Psoas muscle (tissue), 7 donors: ENCODE measurements at regions not wholly inside any gene's neighbourhood (a gene's known extent, or its start where the extent isn't known, plus 50 kb on each side); places are given as distances from the start of the nearest gene placed in this dataset.

Experiments
- ATAC-seq, 4 donors: fragments of 200-7000 bp; cut with Tn5 transposase; one replicate each; pipeline ENCODE4 v1.9.1; 2020; ENCODE audit warnings: moderate library complexity in 3 of 4, mild to moderate bottlenecking in 2 of 4
- DNase-seq, 2 donors: peaks; one replicate each; pipeline ENCODE4 v3.0.0-alpha.2; 2020
- H3K27ac ChIP-seq: fragments of 200-600 bp; one replicate; pipeline ENCODE4 v1.8.0; 2022
- H3K27me3 ChIP-seq, 3 donors: fragments of 200-600 bp in 1 of 3; one replicate each; pipeline versions ENCODE4 v1.6.1 to v1.8.0; 2013 to 2022; ENCODE audit warnings: low read length in 2 of 3, mild to moderate bottlenecking in 2 of 3, moderate library complexity in 1 of 3; ENCODE audit not compliant: insufficient read depth in 3 of 3
- H3K36me3 ChIP-seq, 2 donors: fragments of 200-600 bp in 1 of 2; one replicate each; pipeline versions ENCODE4 v1.6.1 to v1.8.0; 2013 to 2022; ENCODE audit warnings: low read depth in 1 of 2, mild to moderate bottlenecking in 1 of 2, moderate library complexity in 1 of 2; ENCODE audit not compliant: insufficient read depth in 1 of 2
- H3K4me1 ChIP-seq: fragments of 200-600 bp; one replicate; pipeline ENCODE4 v1.8.0; 2022
- H3K4me3 ChIP-seq: fragments of 200-600 bp; one replicate; pipeline ENCODE4 v1.8.0; 2022; ENCODE audit warnings: mild to moderate bottlenecking
- H3K9me3 ChIP-seq: fragments of 200-600 bp; one replicate; pipeline ENCODE4 v1.8.0; 2022
- CTCF ChIP-seq: fragments of 200-600 bp; IDR thresholded peaks from one replicate; pipeline ENCODE4 v1.8.0; 2022; ENCODE audit warnings: antibody characterized with exemption
- WGBS, 3 donors: extraction: QIAGEN DNeasy Blood & Tissue Kit; methylation state at CpG; one replicate each; pipeline versions ENCODE4 v1.1.6 to v1.1.7; 2013; 5-methylcytosine and 5-hydroxymethylcytosine counted together
- intact Hi-C, 2 donors: fragments of 100-400 bp; cut with DNase I; formaldehyde crosslinking; loops; one replicate each; pipeline versions ENCODE4 v1.11.0 to v1.14.2; 2022
- donor health status: healthy with polysubstance abuse.
- donor health status: DM: no; HTN: no; CAD: no; lungs with moderate emphysema.
- donor health status: Bipolar disorder and iron deficiency.
- donor health status: healthy.
- donor health status: DM: yes; HTN: yes; CAD: no.
- donor health status: DM: no; HTN: no; CAD: no.
- donor health status: DM: yes; HTN: yes; CAD: no.

- H3K36me3 ChIP-seq: no peaks in the 10 kb centered on the region
- no peak for ATAC-seq
- no peak overlapping the region for H3K27ac ChIP-seq
- no peaks in the 10 kb centered on the region for H3K27me3 ChIP-seq
- no peak for TF ChIP-seq CTCF
- no peaks in the 10 kb centered on the region for H3K4me1 ChIP-seq
- no peaks in the 10 kb centered on the region for H3K9me3 ChIP-seq
- no peak for DNase-seq
- 84 to 89% (median 86%) methylated on average over 13 of the region's 13 CpGs for WGBS, 3 donors
- H3K4me3 ChIP-seq: no peak overlapping the region
- intact Hi-C loops: no loop called here
Observed at GRCh38 chr13:21831654-21832324, 160.9 kb downstream of the FGF9 start.

- DNase-seq (no peak), ATAC-seq (no peak)
- WGBS, 3 donors: 27 to 59% (median 32%) methylated on average over 9 of the region's 9 CpGs
- Histone ChIP-seq H3K27ac (no peak overlapping the region), H3K4me3 (no peak overlapping the region), H3K4me1 (no peaks in the 10 kb centered on the region), H3K9me3 (no peaks in the 10 kb centered on the region), H3K27me3 (no peaks in the 10 kb centered on the region), H3K36me3 (no peaks in the 10 kb centered on the region)
- intact Hi-C loops: no loop called here
- TF ChIP-seq CTCF: no peak
Observed at GRCh38 chr13:21833921-21834320, 163.0 kb downstream of the FGF9 start.

GRCh38 chr13:21834521-21834920 lies 163.6 kb downstream of the FGF9 start:
- Histone ChIP-seq H3K9me3 (no peaks in the 10 kb centered on the region), H3K27me3 (no peaks in the 10 kb centered on the region), H3K27ac (no peak overlapping the region), H3K4me3 (no peak overlapping the region), H3K36me3 (no peaks in the 10 kb centered on the region), H3K4me1 (no peaks in the 10 kb centered on the region)
- intact Hi-C loops: no loop called here
- no peak for DNase-seq
- ATAC-seq: no peak
- WGBS, 3 donors: 52 to 71% (median 58%) methylated on average over 6 of the region's 6 CpGs
- no peak for TF ChIP-seq CTCF

GRCh38 chr13:21837288-21837687 lies 166.4 kb downstream of the FGF9 start:
- intact Hi-C loops: no loop called here
- Histone ChIP-seq H3K9me3 (no peaks in the 10 kb centered on the region), H3K4me1 (no peaks in the 10 kb centered on the region), H3K4me3 (no peak overlapping the region), H3K36me3 (no peaks in the 10 kb centered on the region), H3K27me3 (no peaks in the 10 kb centered on the region), H3K27ac (no peak overlapping the region)
- DNase-seq (no peak), ATAC-seq (no peak)
- 81 to 89% (median 86%) methylated on average over 3 of the region's 3 CpGs for WGBS, 3 donors
- TF ChIP-seq CTCF: no peak
